WERI-Rb-1 (cell line): ENCODE measurements at regions not wholly inside any gene's neighbourhood (a gene's known extent, or its start where the extent isn't known, plus 50 kb on each side); places are given as distances from the start of the nearest gene placed in this dataset.

Experiments used
- DNase-seq: peaks from one replicate; pipeline ENCODE4 v3.0.0-alpha.2; 2020
- H3K27ac ChIP-seq: fragments of 250-450 bp; sonication (Bioruptor Pico); 2 replicates; pipeline ENCODE4 v1.5.1; 2020; ENCODE audit warnings: mild to moderate bottlenecking, moderate library complexity
- H3K27me3 ChIP-seq: fragments of 250-450 bp; sonication (Bioruptor Pico); 2 replicates; pipeline ENCODE4 v1.5.1; 2021; ENCODE audit warnings: mild to moderate bottlenecking, low read depth, moderate library complexity; ENCODE audit not compliant: insufficient read depth, severe bottlenecking
- H3K36me3 ChIP-seq: fragments of 250-450 bp; sonication (Bioruptor Pico); 2 replicates; pipeline ENCODE4 v1.5.1; 2020; ENCODE audit warnings: mild to moderate bottlenecking, moderate library complexity
- H3K4me3 ChIP-seq: 2 replicates; pipeline ENCODE4 v1.5.1; 2011; ENCODE audit warnings: low read depth, mild to moderate bottlenecking, control low read depth, low read length
- H3K9me3 ChIP-seq: fragments of 250-450 bp; sonication (Bioruptor Pico); 2 replicates; pipeline ENCODE4 v1.5.1; 2021; ENCODE audit warnings: mild to moderate bottlenecking, moderate library complexity; ENCODE audit not compliant: severe bottlenecking
- TF ChIP-seq, protein P1 (sequence below): IDR thresholded peaks from 2 replicates; pipeline ENCODE4 v1.5.1; 2011; ENCODE audit warnings: low read depth, mild to moderate bottlenecking, control low read depth, inconsistent platforms, low read length

- H3K27me3 ChIP-seq, result no peaks in the 10 kb centered on the region
- no peak for DNase-seq
These were observed 53.4 kb downstream of the FOXB1 start for GRCh38 chr15:60057554-60057953.

DNA sequence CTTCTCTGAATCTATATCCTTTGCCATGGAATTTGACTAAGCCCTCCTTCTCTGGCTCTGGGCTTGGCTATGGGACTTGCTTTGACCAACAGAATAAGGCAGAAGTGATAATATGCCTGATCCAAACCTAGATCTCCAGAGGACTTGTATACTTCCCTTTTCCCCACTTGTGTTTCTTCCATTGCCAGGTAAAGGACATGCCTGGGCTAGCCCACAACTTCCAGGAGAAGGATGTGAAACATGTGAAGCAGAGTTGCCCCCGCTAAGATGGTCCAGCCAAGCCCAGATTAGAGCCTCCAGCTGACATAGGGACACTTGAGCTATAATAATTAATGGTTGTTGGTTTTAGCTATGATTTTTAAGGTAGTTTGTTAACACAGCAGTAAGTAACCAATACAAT lies 55.1 kb downstream of the FOXB1 start:
- no peak for DNase-seq
- Histone ChIP-seq H3K9me3 (peaks cover 10% of the 10 kb centered on the region), H3K36me3 (no peaks in the 10 kb centered on the region), H3K27ac (no peak overlapping the region), H3K27me3 (no peaks in the 10 kb centered on the region), H3K4me3 (no peak overlapping the region)
- TF ChIP-seq, protein P1, sequence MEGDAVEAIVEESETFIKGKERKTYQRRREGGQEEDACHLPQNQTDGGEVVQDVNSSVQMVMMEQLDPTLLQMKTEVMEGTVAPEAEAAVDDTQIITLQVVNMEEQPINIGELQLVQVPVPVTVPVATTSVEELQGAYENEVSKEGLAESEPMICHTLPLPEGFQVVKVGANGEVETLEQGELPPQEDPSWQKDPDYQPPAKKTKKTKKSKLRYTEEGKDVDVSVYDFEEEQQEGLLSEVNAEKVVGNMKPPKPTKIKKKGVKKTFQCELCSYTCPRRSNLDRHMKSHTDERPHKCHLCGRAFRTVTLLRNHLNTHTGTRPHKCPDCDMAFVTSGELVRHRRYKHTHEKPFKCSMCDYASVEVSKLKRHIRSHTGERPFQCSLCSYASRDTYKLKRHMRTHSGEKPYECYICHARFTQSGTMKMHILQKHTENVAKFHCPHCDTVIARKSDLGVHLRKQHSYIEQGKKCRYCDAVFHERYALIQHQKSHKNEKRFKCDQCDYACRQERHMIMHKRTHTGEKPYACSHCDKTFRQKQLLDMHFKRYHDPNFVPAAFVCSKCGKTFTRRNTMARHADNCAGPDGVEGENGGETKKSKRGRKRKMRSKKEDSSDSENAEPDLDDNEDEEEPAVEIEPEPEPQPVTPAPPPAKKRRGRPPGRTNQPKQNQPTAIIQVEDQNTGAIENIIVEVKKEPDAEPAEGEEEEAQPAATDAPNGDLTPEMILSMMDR, result no peak

More at GRCh38 chr15:60057554-60057953, 53.4 kb downstream of the FOXB1 start:
- Histone ChIP-seq H3K4me3 (no peak overlapping the region), H3K36me3 (no peaks in the 10 kb centered on the region), H3K9me3 (peaks cover 10% of the 10 kb centered on the region), H3K27ac (no peak overlapping the region)
- TF ChIP-seq, protein P1, result no peak

GRCh38 chr15:60061758-60062157 lies 57.6 kb downstream of the FOXB1 start:
- Histone ChIP-seq H3K36me3 (no peaks in the 10 kb centered on the region), H3K27ac (no peak overlapping the region)
- TF ChIP-seq, protein P1, result no peak

DNA sequence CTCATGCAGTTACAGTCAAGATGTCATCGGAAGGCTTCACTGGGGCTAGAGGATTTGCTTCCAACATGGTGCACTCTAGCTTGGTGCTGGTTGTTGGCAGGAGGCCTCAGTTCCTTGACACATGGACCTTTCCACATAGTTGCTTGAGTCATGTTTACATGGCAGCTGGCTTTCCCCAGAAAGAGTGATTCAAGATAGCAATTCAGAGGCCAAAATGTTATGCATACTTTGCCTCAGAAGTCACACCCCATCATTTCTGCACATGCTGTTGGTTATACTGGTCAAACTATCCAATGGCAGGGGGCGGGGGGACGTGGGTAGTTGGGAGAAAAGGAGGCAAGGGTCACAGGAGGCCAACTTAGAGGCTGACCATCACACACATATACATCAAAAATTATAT lies 58.7 kb downstream of the FOXB1 start:
- Histone ChIP-seq H3K27ac (no peak overlapping the region), H3K9me3 (peaks cover 10% of the 10 kb centered on the region), H3K36me3 (no peaks in the 10 kb centered on the region), H3K4me3 (no peak overlapping the region), H3K27me3 (no peaks in the 10 kb centered on the region)
- no peak for DNase-seq
- TF ChIP-seq, protein P1, result no peak

More at GRCh38 chr15:60061758-60062157, 57.6 kb downstream of the FOXB1 start:
- no peaks in the 10 kb centered on the region for H3K27me3 ChIP-seq
- H3K9me3 ChIP-seq, result peaks cover 10% of the 10 kb centered on the region
- DNase-seq, result no peak
- H3K4me3 ChIP-seq, result no peak overlapping the region

DNA sequence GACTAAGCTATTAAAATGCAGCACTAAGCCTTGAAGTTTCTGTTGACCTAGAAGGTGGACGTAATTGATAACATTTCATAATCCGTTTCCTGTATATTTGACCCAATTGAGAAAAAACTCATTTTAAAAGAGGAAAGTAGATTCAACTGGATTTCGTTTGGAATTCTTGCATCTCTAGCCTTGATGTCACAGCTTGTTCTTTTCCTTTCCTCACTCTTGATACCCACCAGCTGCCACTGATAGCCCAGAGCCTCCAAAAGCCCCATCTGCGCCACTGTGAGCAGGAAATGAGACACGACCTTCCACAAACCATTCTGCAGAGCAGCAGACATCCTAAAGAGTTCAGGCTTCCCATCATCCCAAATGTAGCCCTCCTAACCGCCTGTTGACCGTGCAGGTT lies 61.8 kb downstream of the FOXB1 start:
- DNase-seq, result no peak
- TF ChIP-seq, protein P1, result no peak

DNA sequence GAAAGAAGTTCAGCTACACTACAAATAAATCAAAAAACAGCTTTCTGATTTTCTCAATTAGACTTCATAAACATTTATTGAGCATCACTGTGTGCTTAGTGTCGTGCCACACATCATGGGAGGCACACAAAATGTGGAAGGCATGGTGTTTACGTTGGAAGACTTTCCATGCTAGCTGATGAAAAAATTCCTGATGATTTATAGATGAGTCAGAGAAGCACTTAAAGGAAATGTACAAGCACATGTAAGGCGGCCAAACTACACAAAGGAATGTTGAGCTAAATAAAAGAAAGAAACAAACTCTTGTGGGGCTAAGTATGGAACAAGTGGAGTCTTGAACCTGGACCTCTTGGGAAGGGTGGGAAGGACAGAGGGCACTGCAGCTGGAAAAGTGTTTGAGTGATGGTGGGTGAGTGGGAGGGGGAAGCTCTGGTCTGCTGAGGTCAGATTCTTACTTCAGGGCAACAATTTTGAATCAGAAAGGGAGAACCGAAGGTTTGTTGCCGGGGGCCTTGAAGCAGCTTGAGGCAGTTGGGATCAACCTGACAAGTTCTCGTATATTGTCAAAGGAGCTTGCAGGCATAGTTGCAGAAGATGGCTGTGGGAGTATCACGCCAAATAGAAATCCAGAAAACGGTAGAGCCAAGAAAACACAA lies 66.9 kb downstream of the FOXB1 start:
- DNase-seq, result no peak
- TF ChIP-seq, protein P1, result no peak
- Histone ChIP-seq H3K9me3 (no peaks in the 10 kb centered on the region), H3K36me3 (no peaks in the 10 kb centered on the region), H3K4me3 (no peak overlapping the region), H3K27me3 (no peaks in the 10 kb centered on the region), H3K27ac (no peak overlapping the region)

More for the DNA sequence above, 61.8 kb downstream of the FOXB1 start:
- no peak overlapping the region for H3K27ac ChIP-seq
- no peak overlapping the region for H3K4me3 ChIP-seq
- H3K9me3 ChIP-seq, result peaks cover 10% of the 10 kb centered on the region
- no peaks in the 10 kb centered on the region for H3K27me3 ChIP-seq
- no peaks in the 10 kb centered on the region for H3K36me3 ChIP-seq
